HEK293 (cell line): ENCODE measurements at regions not wholly inside any gene's neighbourhood (a gene's known extent, or its start where the extent isn't known, plus 50 kb on each side); places are given as distances from the start of the nearest gene placed in this dataset.
A peak's percentile ranks its signal among the peaks of the same experiment; 100 is the strongest.

Experiments used
- CTCF ChIA-PET: fragments of 350-600 bp; formaldehyde crosslinking; extraction: SDS; loops from one replicate; lab custom pipeline; 2021; ENCODE audit warnings: antibody characterized with exemption; lab: Yijun Ruan, JAX
- POLR2A ChIA-PET: fragments of 300-600 bp; formaldehyde crosslinking; extraction: SDS; loops from one replicate; lab custom pipeline; 2020; ENCODE audit warnings: antibody characterized with exemption, inconsistent platforms; lab: Yijun Ruan, JAX
- H3K27ac ChIP-seq: fragments of 200-500 bp; sonication (Bioruptor generic); 2 replicates; pipeline ENCODE4 v1.5.1; 2014; ENCODE audit warnings: low read depth, low read length, control low read depth, inconsistent platforms; ENCODE audit errors: extremely low read depth
- H3K36me3 ChIP-seq, 2 experiments: fragments of 200-500 bp in 1 of 2; sonication (Bioruptor generic) in 1 of 2; 1 replicate in 1 of 2; 2 replicates in 1 of 2; pipeline ENCODE4 v1.5.1; 2014 to 2017; ENCODE audit warnings: inconsistent platforms in 2 of 2, low read length in 2 of 2; ENCODE audit not compliant: control insufficient read depth in 2 of 2, insufficient read depth in 1 of 2
- H3K4me1 ChIP-seq: fragments of 200-500 bp; sonication (Bioruptor generic); 2 replicates; pipeline ENCODE4 v1.5.1; 2014; ENCODE audit warnings: mild to moderate bottlenecking, low read length, inconsistent platforms; ENCODE audit not compliant: control insufficient read depth, insufficient read depth
- H3K4me3 ChIP-seq: 2 replicates; pipeline ENCODE4 v1.5.1; 2011; ENCODE audit warnings: low read depth, mild to moderate bottlenecking, control low read depth, low read length, moderate library complexity
- H3K9me3 ChIP-seq: fragments of 200-500 bp; sonication (Bioruptor generic); 2 replicates; pipeline ENCODE4 v1.5.1; 2014; ENCODE audit warnings: low read depth, low read length, inconsistent platforms; ENCODE audit not compliant: control insufficient read depth, insufficient read depth
- BCL11A ChIP-seq: fragments of 450-650 bp; formaldehyde crosslinking; IDR thresholded peaks from 2 replicates; pipeline ENCODE4 v1.5.1; 2016; ENCODE audit warnings: low read depth, missing biosample characterization, missing genetic modification characterization
- KLF1 ChIP-seq: fragments of 450-650 bp; formaldehyde crosslinking; IDR thresholded peaks from 2 replicates; pipeline ENCODE4 v1.5.1; 2016; ENCODE audit warnings: missing biosample characterization, missing genetic modification characterization
- KLF10 ChIP-seq: fragments of 450-650 bp; IDR thresholded peaks from 2 replicates; pipeline ENCODE4 v1.5.1; 2018; ENCODE audit warnings: missing biosample characterization, mild to moderate bottlenecking, missing genetic modification characterization
- ZNF138 ChIP-seq: fragments of 450-650 bp; formaldehyde crosslinking; IDR thresholded peaks from 2 replicates; pipeline ENCODE4 v1.5.1; 2016; ENCODE audit warnings: missing biosample characterization, missing genetic modification characterization, borderline replicate concordance
- ZNF223 ChIP-seq: fragments of 450-650 bp; formaldehyde crosslinking; IDR thresholded peaks from 2 replicates; pipeline ENCODE4 v1.5.1; 2016; ENCODE audit warnings: missing biosample characterization, missing genetic modification characterization
- ZNF426 ChIP-seq: fragments of 450-650 bp; formaldehyde crosslinking; IDR thresholded peaks from 2 replicates; pipeline ENCODE4 v1.5.1; 2017; ENCODE audit warnings: missing biosample characterization, missing genetic modification characterization, mild to moderate bottlenecking, inconsistent platforms, moderate library complexity
- ZNF529 ChIP-seq: fragments of 450-650 bp; formaldehyde crosslinking; IDR thresholded peaks from 2 replicates; pipeline ENCODE4 v1.5.1; 2017; ENCODE audit warnings: missing genetic modification characterization, missing biosample characterization; ENCODE audit not compliant: insufficient replicate concordance
- ZNF660 ChIP-seq: fragments of 450-650 bp; IDR thresholded peaks from 2 replicates; pipeline ENCODE4 v1.5.1; 2018; ENCODE audit warnings: missing biosample characterization, mild to moderate bottlenecking, missing genetic modification characterization
- ZNF785 ChIP-seq: fragments of 450-650 bp; formaldehyde crosslinking; IDR thresholded peaks from 2 replicates; pipeline ENCODE4 v1.5.1; 2016; ENCODE audit warnings: missing biosample characterization, missing genetic modification characterization
- ZSCAN30 ChIP-seq: fragments of 450-650 bp; IDR thresholded peaks from 2 replicates; pipeline ENCODE4 v1.5.1; 2018; ENCODE audit warnings: missing biosample characterization, mild to moderate bottlenecking, missing genetic modification characterization, moderate library complexity
- TF ChIP-seq, protein P1 (sequence below): fragments of 450-650 bp; formaldehyde crosslinking; IDR thresholded peaks from 2 replicates; pipeline ENCODE4 v1.5.1; 2017; ENCODE audit warnings: missing biosample characterization, missing genetic modification characterization
- TF ChIP-seq, protein P2 (sequence below): fragments of 450-650 bp; formaldehyde crosslinking; IDR thresholded peaks from 2 replicates; pipeline ENCODE4 v1.5.1; 2016; ENCODE audit warnings: missing biosample characterization, missing genetic modification characterization
- TF ChIP-seq, protein P3 (sequence below): fragments of 450-650 bp; formaldehyde crosslinking; IDR thresholded peaks from 2 replicates; pipeline ENCODE4 v1.5.1; 2016; ENCODE audit warnings: missing biosample characterization, missing genetic modification characterization
- TF ChIP-seq, protein P4 (sequence below): fragments of 450-650 bp; formaldehyde crosslinking; IDR thresholded peaks from 2 replicates; pipeline ENCODE4 v1.5.1; 2016; ENCODE audit warnings: missing biosample characterization, missing genetic modification characterization

DNA sequence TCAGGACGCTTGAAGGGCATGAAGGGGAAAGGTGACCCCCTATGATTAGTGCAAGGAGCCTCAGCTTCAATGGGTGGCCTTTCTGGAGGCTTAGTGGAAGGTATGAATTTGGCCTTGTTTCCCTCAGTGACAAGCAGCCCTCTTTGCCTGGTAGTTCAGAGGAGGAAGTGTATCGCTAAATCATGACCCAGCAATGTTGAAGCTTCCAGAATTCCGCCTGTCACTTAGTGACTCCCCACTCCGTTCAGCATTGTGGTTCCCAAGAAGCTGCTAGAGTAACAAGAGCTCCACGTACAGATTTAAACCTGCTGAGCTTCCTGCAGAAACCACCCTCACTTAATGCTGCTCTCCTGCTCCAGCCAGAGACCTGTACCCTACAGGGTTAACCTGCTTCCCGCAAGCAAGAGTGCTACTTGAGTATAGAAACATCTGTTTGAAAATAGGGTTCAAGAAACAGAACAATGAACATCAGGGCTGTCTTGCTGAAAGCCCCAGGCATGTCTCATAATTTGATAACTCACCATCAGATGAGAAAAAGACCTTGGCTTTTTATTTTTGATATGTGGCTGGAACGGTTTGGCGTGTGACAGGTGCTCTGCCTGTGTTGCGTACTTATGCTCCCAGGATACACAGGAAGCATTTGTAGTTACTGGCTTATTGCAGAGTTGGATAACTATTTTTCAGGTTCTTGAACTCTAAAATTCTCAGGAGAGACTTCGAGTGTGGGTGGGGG lies 105.2 kb downstream of the UCHL1 start:
- Histone ChIP-seq H3K4me3 (peak overlapping the region; percentile 67), H3K36me3 (no peaks in the 10 kb centered on the region), H3K4me1 (no peaks in the 10 kb centered on the region), H3K27ac (no peak overlapping the region), H3K9me3 (no peaks in the 10 kb centered on the region)
- ChIA-PET POLR2A (interaction anchor here (1.6 kb wide), 1 partner anchor 42 kb away, joined by 4 read pairs; no protein-coding TSS in a partner anchor), CTCF (no interaction called here)
- TF ChIP-seq, protein P1, sequence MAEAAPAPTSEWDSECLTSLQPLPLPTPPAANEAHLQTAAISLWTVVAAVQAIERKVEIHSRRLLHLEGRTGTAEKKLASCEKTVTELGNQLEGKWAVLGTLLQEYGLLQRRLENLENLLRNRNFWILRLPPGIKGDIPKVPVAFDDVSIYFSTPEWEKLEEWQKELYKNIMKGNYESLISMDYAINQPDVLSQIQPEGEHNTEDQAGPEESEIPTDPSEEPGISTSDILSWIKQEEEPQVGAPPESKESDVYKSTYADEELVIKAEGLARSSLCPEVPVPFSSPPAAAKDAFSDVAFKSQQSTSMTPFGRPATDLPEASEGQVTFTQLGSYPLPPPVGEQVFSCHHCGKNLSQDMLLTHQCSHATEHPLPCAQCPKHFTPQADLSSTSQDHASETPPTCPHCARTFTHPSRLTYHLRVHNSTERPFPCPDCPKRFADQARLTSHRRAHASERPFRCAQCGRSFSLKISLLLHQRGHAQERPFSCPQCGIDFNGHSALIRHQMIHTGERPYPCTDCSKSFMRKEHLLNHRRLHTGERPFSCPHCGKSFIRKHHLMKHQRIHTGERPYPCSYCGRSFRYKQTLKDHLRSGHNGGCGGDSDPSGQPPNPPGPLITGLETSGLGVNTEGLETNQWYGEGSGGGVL (tag by site-specific recombination) = no peak
- TF ChIP-seq KLF1 (tag by site-specific recombination) (no peak), ZNF529 (tag by site-specific recombination) (no peak), ZNF426 (tag by site-specific recombination) (no peak), ZNF138 (tag by site-specific recombination) (no peak), KLF10 (tag by site-specific recombination) (no peak), ZNF660 (no peak), ZSCAN30 (tag by site-specific recombination) (no peak), ZNF785 (no peak), ZNF223 (tag by site-specific recombination) (no peak), BCL11A (tag by site-specific recombination) (no peak)
- TF ChIP-seq, protein P2, sequence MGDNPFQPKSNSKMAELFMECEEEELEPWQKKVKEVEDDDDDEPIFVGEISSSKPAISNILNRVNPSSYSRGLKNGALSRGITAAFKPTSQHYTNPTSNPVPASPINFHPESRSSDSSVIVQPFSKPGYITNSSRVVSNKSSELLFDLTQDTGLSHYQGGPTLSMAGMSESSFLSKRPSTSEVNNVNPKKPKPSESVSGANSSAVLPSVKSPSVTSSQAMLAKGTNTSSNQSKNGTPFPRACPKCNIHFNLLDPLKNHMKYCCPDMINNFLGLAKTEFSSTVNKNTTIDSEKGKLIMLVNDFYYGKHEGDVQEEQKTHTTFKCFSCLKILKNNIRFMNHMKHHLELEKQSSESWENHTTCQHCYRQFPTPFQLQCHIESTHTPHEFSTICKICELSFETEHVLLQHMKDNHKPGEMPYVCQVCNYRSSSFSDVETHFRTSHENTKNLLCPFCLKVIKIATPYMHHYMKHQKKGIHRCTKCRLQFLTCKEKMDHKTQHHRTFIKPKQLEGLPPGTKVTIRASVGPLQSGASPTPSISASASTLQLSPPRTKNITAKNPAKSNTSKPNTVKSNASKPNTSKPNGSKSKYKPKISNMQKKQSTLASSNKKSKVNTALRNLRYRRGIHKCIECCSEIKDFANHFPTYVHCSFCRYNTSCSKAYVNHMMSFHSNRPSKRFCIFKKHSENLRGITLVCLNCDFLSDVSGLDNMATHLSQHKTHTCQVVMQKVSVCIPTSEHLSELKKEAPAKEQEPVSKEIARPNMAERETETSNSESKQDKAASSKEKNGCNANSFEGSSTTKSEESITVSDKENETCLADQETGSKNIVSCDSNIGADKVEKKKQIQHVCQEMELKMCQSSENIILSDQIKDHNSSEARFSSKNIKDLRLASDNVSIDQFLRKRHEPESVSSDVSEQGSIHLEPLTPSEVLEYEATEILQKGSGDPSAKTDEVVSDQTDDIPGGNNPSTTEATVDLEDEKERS (tag by site-specific recombination) = no peak
- TF ChIP-seq, protein P3, sequence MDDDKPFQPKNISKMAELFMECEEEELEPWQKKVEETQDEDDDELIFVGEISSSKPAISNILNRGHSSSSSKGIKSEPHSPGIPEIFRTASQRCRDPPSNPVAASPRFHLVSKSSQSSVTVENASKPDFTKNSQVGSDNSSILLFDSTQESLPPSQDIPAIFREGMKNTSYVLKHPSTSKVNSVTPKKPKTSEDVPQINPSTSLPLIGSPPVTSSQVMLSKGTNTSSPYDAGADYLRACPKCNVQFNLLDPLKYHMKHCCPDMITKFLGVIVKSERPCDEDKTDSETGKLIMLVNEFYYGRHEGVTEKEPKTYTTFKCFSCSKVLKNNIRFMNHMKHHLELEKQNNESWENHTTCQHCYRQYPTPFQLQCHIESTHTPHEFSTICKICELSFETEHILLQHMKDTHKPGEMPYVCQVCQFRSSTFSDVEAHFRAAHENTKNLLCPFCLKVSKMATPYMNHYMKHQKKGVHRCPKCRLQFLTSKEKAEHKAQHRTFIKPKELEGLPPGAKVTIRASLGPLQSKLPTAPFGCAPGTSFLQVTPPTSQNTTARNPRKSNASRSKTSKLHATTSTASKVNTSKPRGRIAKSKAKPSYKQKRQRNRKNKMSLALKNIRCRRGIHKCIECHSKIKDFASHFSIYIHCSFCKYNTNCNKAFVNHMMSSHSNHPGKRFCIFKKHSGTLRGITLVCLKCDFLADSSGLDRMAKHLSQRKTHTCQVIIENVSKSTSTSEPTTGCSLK (tag by site-specific recombination) = no peak
- TF ChIP-seq, protein P4, sequence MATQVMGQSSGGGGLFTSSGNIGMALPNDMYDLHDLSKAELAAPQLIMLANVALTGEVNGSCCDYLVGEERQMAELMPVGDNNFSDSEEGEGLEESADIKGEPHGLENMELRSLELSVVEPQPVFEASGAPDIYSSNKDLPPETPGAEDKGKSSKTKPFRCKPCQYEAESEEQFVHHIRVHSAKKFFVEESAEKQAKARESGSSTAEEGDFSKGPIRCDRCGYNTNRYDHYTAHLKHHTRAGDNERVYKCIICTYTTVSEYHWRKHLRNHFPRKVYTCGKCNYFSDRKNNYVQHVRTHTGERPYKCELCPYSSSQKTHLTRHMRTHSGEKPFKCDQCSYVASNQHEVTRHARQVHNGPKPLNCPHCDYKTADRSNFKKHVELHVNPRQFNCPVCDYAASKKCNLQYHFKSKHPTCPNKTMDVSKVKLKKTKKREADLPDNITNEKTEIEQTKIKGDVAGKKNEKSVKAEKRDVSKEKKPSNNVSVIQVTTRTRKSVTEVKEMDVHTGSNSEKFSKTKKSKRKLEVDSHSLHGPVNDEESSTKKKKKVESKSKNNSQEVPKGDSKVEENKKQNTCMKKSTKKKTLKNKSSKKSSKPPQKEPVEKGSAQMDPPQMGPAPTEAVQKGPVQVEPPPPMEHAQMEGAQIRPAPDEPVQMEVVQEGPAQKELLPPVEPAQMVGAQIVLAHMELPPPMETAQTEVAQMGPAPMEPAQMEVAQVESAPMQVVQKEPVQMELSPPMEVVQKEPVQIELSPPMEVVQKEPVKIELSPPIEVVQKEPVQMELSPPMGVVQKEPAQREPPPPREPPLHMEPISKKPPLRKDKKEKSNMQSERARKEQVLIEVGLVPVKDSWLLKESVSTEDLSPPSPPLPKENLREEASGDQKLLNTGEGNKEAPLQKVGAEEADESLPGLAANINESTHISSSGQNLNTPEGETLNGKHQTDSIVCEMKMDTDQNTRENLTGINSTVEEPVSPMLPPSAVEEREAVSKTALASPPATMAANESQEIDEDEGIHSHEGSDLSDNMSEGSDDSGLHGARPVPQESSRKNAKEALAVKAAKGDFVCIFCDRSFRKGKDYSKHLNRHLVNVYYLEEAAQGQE (tag by site-specific recombination) = no peak
